Uterus (tissue), 3 donors: ENCODE measurements at regions not wholly inside any gene's neighbourhood (a gene's known extent, or its start where the extent isn't known, plus 50 kb on each side); places are given as distances from the start of the nearest gene placed in this dataset.

Source experiments
- DNase-seq, 2 donors: peaks; one replicate each; pipeline ENCODE4 v3.0.0-alpha.2; 2019 to 2020
- H3K27ac ChIP-seq, 2 donors: fragments of 200-600 bp; sonication (generic); 1 replicate in 1 of 2; 2 replicates in 1 of 2; pipeline ENCODE4 v1.5.1; 2016 to 2018
- H3K27me3 ChIP-seq, 2 donors: fragments of 200-600 bp; sonication (generic); one replicate each; pipeline ENCODE4 v1.5.1; 2018 to 2019; ENCODE audit warnings: control low read depth in 1 of 2
- H3K36me3 ChIP-seq, 2 donors: fragments of 200-600 bp; sonication (generic); one replicate each; pipeline ENCODE4 v1.5.1; 2019; ENCODE audit warnings: control low read depth in 1 of 2
- H3K4me1 ChIP-seq, 2 donors: fragments of 200-600 bp; sonication (generic); one replicate each; pipeline ENCODE4 v1.5.1; 2018 to 2019; ENCODE audit warnings: control low read depth in 1 of 2
- H3K4me3 ChIP-seq, 2 donors: fragments of 200-600 bp; sonication (generic); 1 replicate in 1 of 2; 2 replicates in 1 of 2; pipeline ENCODE4 v1.5.1; 2018 to 2019; ENCODE audit warnings: mild to moderate bottlenecking in 1 of 2
- H3K9me3 ChIP-seq, 2 donors: fragments of 200-600 bp; sonication (generic); one replicate each; pipeline ENCODE4 v1.5.1; 2019; ENCODE audit warnings: control low read depth in 1 of 2
- CTCF ChIP-seq, 4 experiments: fragments of 200-600 bp in 2 of 4; fragments of 450-650 bp in 2 of 4; sonication (generic) in 2 of 4; IDR thresholded peaks; one replicate each; pipeline ENCODE4 v1.5.1; 2016 to 2019; ENCODE audit warnings: antibody characterized with exemption in 4 of 4, mild to moderate bottlenecking in 2 of 4, moderate library complexity in 1 of 4
- POLR2A ChIP-seq, 2 donors: fragments of 450-650 bp; IDR thresholded peaks; one replicate each; pipeline ENCODE4 v1.6.1; 2016; ENCODE audit warnings: antibody characterized with exemption in 2 of 2, mild to moderate bottlenecking in 1 of 2, moderate library complexity in 1 of 2
- intact Hi-C: fragments of 100-400 bp; cut with DNase I; formaldehyde crosslinking; loops from one replicate; pipeline ENCODE4 v1.15.1; 2023; ENCODE audit warnings: low total_unique reads
- donor health status: DM: yes; HTN: yes; CAD: no.

- intact Hi-C loops: no loop called here
- Histone ChIP-seq H3K36me3 (no peaks in the 10 kb centered on the region), H3K27ac (no peak overlapping the region), H3K9me3 (no peaks in the 10 kb centered on the region), H3K27me3 (no peaks in the 10 kb centered on the region), H3K4me1 (no peaks in the 10 kb centered on the region), H3K4me3 (no peak overlapping the region)
- TF ChIP-seq POLR2A (IDR thresholded peaks at IDR 0.05) (no peak), CTCF (IDR thresholded peaks at IDR 0.05) (no peak)
- DNase-seq: no peak
These were observed 607.9 kb upstream of the USP15 start for GRCh38 chr12:61652265-61652664.

- Histone ChIP-seq H3K9me3 (no peaks in the 10 kb centered on the region), H3K4me3 (no peak overlapping the region), H3K36me3 (no peaks in the 10 kb centered on the region), H3K27ac (no peak overlapping the region), H3K4me1 (no peaks in the 10 kb centered on the region), H3K27me3 (no peaks in the 10 kb centered on the region)
- TF ChIP-seq CTCF (IDR thresholded peaks at IDR 0.05): no peak
- no peak for TF ChIP-seq POLR2A (IDR thresholded peaks at IDR 0.05)
- no peak for DNase-seq
- intact Hi-C loops: no loop called here
These were observed 605.5 kb upstream of the USP15 start for GRCh38 chr12:61654698-61655097.

GRCh38 chr12:61655241-61655640, 605.0 kb upstream of the USP15 start:
- no peaks in the 10 kb centered on the region for H3K27me3 ChIP-seq
- no peak overlapping the region for H3K4me3 ChIP-seq
- no peaks in the 10 kb centered on the region for H3K9me3 ChIP-seq
- no peak overlapping the region for H3K27ac ChIP-seq
- TF ChIP-seq POLR2A (IDR thresholded peaks at IDR 0.05) (no peak), CTCF (IDR thresholded peaks at IDR 0.05) (no peak)
- intact Hi-C loops: no loop called here
- no peaks in the 10 kb centered on the region for H3K4me1 ChIP-seq
- DNase-seq: no peak
- no peaks in the 10 kb centered on the region for H3K36me3 ChIP-seq

GRCh38 chr12:61667676-61668075, 592.5 kb upstream of the USP15 start:
- no peak overlapping the region for H3K4me3 ChIP-seq
- intact Hi-C loops: no loop called here
- no peaks in the 10 kb centered on the region for H3K4me1 ChIP-seq
- no peaks in the 10 kb centered on the region for H3K36me3 ChIP-seq
- H3K9me3 ChIP-seq: no peaks in the 10 kb centered on the region
- TF ChIP-seq CTCF (IDR thresholded peaks at IDR 0.05) (no peak), POLR2A (IDR thresholded peaks at IDR 0.05) (no peak)
- no peak overlapping the region for H3K27ac ChIP-seq
- no peaks in the 10 kb centered on the region for H3K27me3 ChIP-seq
- DNase-seq: no peak

GRCh38 chr12:61676520-61676919, 583.7 kb upstream of the USP15 start:
- Histone ChIP-seq H3K4me1 (no peaks in the 10 kb centered on the region), H3K27ac (no peak overlapping the region), H3K9me3 (no peaks in the 10 kb centered on the region), H3K4me3 (no peak overlapping the region), H3K27me3 (no peaks in the 10 kb centered on the region), H3K36me3 (no peaks in the 10 kb centered on the region)
- intact Hi-C loops: no loop called here
- no peak for DNase-seq
- TF ChIP-seq CTCF (IDR thresholded peaks at IDR 0.05) (no peak), POLR2A (IDR thresholded peaks at IDR 0.05) (no peak)
